WI38 (cell line): ENCODE measurements at regions not wholly inside any gene's neighbourhood (a gene's known extent, or its start where the extent isn't known, plus 50 kb on each side); places are given as distances from the start of the nearest gene placed in this dataset.

Experiments
- H3K4me3 ChIP-seq: 2 replicates; pipeline ENCODE4 v1.5.1; 2011; ENCODE audit warnings: low read depth, mild to moderate bottlenecking, control low read depth, low read length
- CTCF ChIP-seq: IDR thresholded peaks from 2 replicates; pipeline ENCODE4 v1.5.1; 2012; ENCODE audit warnings: low read depth, mild to moderate bottlenecking, control low read depth, low read length

- H3K4me3 ChIP-seq: no peak overlapping the region
- TF ChIP-seq CTCF: no peak
Measured at GRCh38 chr3:21326704-21327475, 424.1 kb downstream of the ZNF385D start.

GRCh38 chr3:21314688-21315087 is 436.3 kb downstream of the ZNF385D start:
- no peak for TF ChIP-seq CTCF
- no peak overlapping the region for H3K4me3 ChIP-seq

- H3K4me3 ChIP-seq: no peak overlapping the region
- TF ChIP-seq CTCF: no peak
Measured at GRCh38 chr3:21310891-21311290, 440.1 kb downstream of the ZNF385D start.

- H3K4me3 ChIP-seq: no peak overlapping the region
- TF ChIP-seq CTCF: no peak
Measured at GRCh38 chr3:21310161-21310560, 440.8 kb downstream of the ZNF385D start.

- H3K4me3 ChIP-seq: no peak overlapping the region
- no peak for TF ChIP-seq CTCF
Measured at GRCh38 chr3:21297304-21297703, 453.7 kb downstream of the ZNF385D start.

- TF ChIP-seq CTCF: no peak
- H3K4me3 ChIP-seq: no peak overlapping the region
Measured at GRCh38 chr3:21294768-21295167, 456.2 kb downstream of the ZNF385D start.

- no peak overlapping the region for H3K4me3 ChIP-seq
- no peak for TF ChIP-seq CTCF
Measured at GRCh38 chr3:21292971-21293370, 458.0 kb downstream of the ZNF385D start.
